Caki2 (cell line): ENCODE measurements at regions not wholly inside any gene's neighbourhood (a gene's known extent, or its start where the extent isn't known, plus 50 kb on each side); places are given as distances from the start of the nearest gene placed in this dataset.

Source experiments
- DNase-seq: peaks from one replicate; pipeline ENCODE4 v3.0.0-alpha.2; 2015; ENCODE audit warnings: low read depth
- in situ Hi-C: cut with HindIII; loops from 2 replicates; pipeline ENCODE4 v1.10.0; 2016; ENCODE audit warnings: low sequenced_read_pairs, low pct_unique_long_range_greater_than_20kb, mixed read lengths

DNA sequence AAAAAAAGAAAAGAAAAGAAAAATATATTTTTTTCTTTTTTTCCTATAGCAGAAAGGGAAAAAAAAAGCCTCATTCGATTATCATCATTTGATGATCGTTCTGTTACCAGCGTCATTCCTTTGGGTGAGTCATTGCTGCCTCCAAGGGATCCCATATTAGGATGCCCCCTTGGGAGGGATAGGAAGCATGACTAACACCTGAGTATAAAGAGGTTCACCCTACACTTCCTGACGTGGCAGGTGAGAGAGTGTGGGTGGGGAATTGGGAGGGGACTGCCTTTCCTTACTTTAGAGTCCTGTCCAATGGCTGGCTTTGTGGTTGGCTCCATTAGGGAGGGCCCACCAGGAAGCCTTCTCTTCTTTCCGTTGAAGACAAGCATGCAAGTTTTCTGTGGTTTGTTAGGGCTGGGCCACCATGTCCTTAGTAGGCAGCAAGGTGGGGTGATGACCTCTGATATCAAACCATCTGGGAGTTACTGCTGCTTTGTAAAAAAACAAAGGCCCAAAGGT, 56.1 kb upstream of the FUT8 start:
- in situ Hi-C loops, result no loop called here
- peak; percentile 58 for DNase-seq

DNA sequence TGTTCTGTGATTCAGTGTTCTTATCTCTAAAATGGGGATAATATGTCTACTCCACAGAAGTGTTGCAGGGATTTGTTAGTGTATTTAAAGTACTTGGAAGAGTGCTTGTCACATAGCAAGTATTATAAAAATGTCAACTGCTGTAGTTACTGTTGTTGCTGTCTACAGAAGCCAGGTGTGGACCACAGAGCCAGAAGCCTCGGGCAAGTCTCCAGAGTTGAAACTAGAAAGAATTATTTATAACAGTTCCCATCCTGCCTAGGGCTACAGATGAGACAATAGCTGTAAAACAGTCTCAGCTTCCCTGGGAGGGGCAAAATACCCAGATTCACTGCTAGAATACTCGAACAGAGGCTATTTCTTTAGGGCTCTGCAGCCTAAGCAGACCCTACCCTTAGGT, 55.4 kb upstream of the FUT8 start:
- in situ Hi-C loops, result no loop called here

DNA sequence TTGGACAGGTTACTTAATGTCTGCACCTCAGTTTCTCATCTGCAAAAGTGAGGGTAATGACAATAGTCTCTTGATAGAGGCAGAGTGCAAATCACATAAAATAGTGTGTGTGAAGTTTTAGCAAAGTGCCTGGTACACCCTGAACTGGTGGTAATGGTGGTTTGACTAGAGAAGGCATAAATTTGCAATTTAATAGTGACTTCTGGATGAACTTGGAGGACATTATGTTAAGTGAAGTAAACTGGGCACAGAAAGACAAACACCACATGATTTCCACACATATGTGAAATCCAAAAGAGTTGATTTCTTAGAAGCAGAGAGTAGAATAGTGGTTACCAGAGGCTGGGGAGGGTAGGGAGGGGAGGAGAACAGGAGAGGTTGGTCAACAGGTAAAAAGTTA, 54.8 kb upstream of the FUT8 start:
- DNase-seq, result no peak
- in situ Hi-C loops, result no loop called here

More for the DNA sequence above, 55.4 kb upstream of the FUT8 start:
- DNase-seq, result no peak

GRCh38 chr14:65359503-65359902, 53.0 kb upstream of the FUT8 start:
- in situ Hi-C loops, result no loop called here
- no peak for DNase-seq

GRCh38 chr14:65360144-65360784, 52.3 kb upstream of the FUT8 start:
- in situ Hi-C loops, result no loop called here

DNA sequence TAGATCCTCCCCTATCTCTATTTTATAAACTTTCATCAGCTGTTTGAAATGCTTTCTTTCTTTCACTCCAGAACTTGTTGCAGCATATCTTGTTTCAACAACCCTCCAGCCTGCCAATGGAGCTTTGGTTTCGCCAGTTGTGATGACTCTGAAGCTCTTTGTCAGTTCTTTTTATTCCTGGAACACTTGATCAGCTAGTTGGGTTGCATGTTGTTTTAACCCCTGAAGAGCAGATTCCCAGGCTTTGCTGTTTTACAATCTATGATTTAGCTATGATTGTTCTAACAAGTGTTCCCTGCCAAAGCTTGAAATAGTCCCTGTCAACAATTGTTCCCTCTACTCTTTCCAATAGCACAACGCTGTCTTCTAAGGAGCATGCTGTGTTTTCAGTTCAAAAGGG, 50.6 kb upstream of the FUT8 start:
- in situ Hi-C loops, result no loop called here
- DNase-seq, result no peak

More at GRCh38 chr14:65360144-65360784, 52.3 kb upstream of the FUT8 start:
- DNase-seq, result no peak
